CD14-positive monocyte (primary cell): ENCODE measurements at regions not wholly inside any gene's neighbourhood (a gene's known extent, or its start where the extent isn't known, plus 50 kb on each side); places are given as distances from the start of the nearest gene placed in this dataset.

Experiments
- DNase-seq, 3 donors: peaks; one replicate each; pipeline ENCODE4 v3.0.0-alpha.2; 2011 to 2022
- H2AFZ ChIP-seq: 2 replicates; pipeline ENCODE4 v1.6.0; 2012; ENCODE audit warnings: mild to moderate bottlenecking, low read depth, low read length, inconsistent platforms; ENCODE audit not compliant: insufficient read depth, poor library complexity, severe bottlenecking
- H3K27ac ChIP-seq, 2 donors: 1 replicate in 1 of 2; 2 replicates in 1 of 2; pipeline ENCODE4 v1.5.1; 2012 to 2013; ENCODE audit warnings: low read length in 2 of 2, control low read depth in 1 of 2, inconsistent platforms in 1 of 2, low read depth in 1 of 2, mild to moderate bottlenecking in 1 of 2
- H3K27me3 ChIP-seq, 2 donors: one replicate each; pipeline versions ENCODE4 v1.6.0 to v1.6.1; 2011 to 2013; ENCODE audit warnings: low read length in 2 of 2; ENCODE audit not compliant: control insufficient read depth in 2 of 2, insufficient read depth in 2 of 2
- H3K36me3 ChIP-seq, 2 donors: replicated peaks in 1 of 2; 1 replicate in 1 of 2; 2 replicates in 1 of 2; pipeline versions ENCODE4 v1.5.1 to v1.6.1; 2012 to 2013; ENCODE audit warnings: low read length in 2 of 2, control low read depth in 1 of 2, inconsistent platforms in 1 of 2, mild to moderate bottlenecking in 1 of 2; ENCODE audit not compliant: insufficient read depth in 2 of 2, control insufficient read depth in 1 of 2
- H3K4me1 ChIP-seq, 2 donors: 1 replicate in 1 of 2; 2 replicates in 1 of 2; pipeline versions ENCODE4 v1.5.1 to v1.6.1; 2012 to 2013; ENCODE audit warnings: low read length in 2 of 2, control low read depth in 1 of 2, inconsistent platforms in 1 of 2, mild to moderate bottlenecking in 1 of 2, moderate library complexity in 1 of 2; ENCODE audit not compliant: insufficient read depth in 2 of 2, control insufficient read depth in 1 of 2
- H3K4me2 ChIP-seq: replicated peaks from 2 replicates; pipeline ENCODE3; 2012; ENCODE audit warnings: low read length, moderate library complexity, mild to moderate bottlenecking; ENCODE audit not compliant: poor library complexity, severe bottlenecking; ENCODE audit errors: extremely low read depth
- H3K4me3 ChIP-seq, 3 experiments: fragments of 200-600 bp in 1 of 3; sonication (generic) in 1 of 3; replicated peaks in 1 of 3; 1 replicate in 2 of 3; 2 replicates in 1 of 3; pipeline ENCODE4 v1.5.1; 2011 to 2013; ENCODE audit warnings: low read length in 3 of 3, mild to moderate bottlenecking in 3 of 3, control low read depth in 2 of 3, low read depth in 2 of 3, inconsistent platforms in 1 of 3, moderate library complexity in 1 of 3
- H3K79me2 ChIP-seq: 2 replicates; pipeline ENCODE4 v1.6.0; 2012; ENCODE audit warnings: mild to moderate bottlenecking, control low read depth, inconsistent platforms, low read length, moderate library complexity; ENCODE audit not compliant: insufficient read depth
- H3K9ac ChIP-seq: 2 replicates; pipeline ENCODE4 v1.6.0; 2017; ENCODE audit warnings: low read length, mild to moderate bottlenecking; ENCODE audit not compliant: insufficient read depth, poor library complexity, severe bottlenecking
- H3K9me3 ChIP-seq, 2 donors: replicated peaks in 1 of 2; 1 replicate in 1 of 2; 2 replicates in 1 of 2; pipeline versions ENCODE4 v1.5.1 to v1.6.1; 2012 to 2013; ENCODE audit warnings: low read length in 2 of 2, control low read depth in 1 of 2; ENCODE audit not compliant: control insufficient read depth in 1 of 2, insufficient read depth in 1 of 2
- H4K20me1 ChIP-seq: 2 replicates; pipeline ENCODE4 v1.6.0; 2012; ENCODE audit warnings: mild to moderate bottlenecking, low read length, control low read depth, moderate library complexity; ENCODE audit not compliant: insufficient read depth
- H3K27ac Mint-ChIP-seq, 7 donors: one replicate each; pipeline ENCODE4 v1.8.0; 2020; ENCODE audit warnings: mild to moderate bottlenecking in 7 of 7, mixed read lengths in 7 of 7, moderate library complexity in 6 of 7, inconsistent platforms in 2 of 7
- H3K27me3 Mint-ChIP-seq, 3 donors: one replicate each; pipeline ENCODE4 v1.8.0; 2021 to 2022; ENCODE audit warnings: low read depth in 3 of 3, mild to moderate bottlenecking in 3 of 3, mixed read lengths in 3 of 3, moderate library complexity in 3 of 3, inconsistent platforms in 1 of 3
- H3K36me3 Mint-ChIP-seq, 2 donors: one replicate each; pipeline ENCODE4 v1.8.0; 2020; ENCODE audit warnings: mixed read lengths in 2 of 2, inconsistent platforms in 1 of 2, mild to moderate bottlenecking in 1 of 2
- H3K4me1 Mint-ChIP-seq: one replicate; pipeline ENCODE4 v1.8.0; 2020; ENCODE audit warnings: mild to moderate bottlenecking, mixed read lengths
- H3K4me3 Mint-ChIP-seq, 2 donors: one replicate each; pipeline ENCODE4 v1.8.0; 2020; ENCODE audit warnings: mild to moderate bottlenecking in 2 of 2, mixed read lengths in 2 of 2, moderate library complexity in 1 of 2
- H3K9me3 Mint-ChIP-seq, 7 donors: one replicate each; pipeline ENCODE4 v1.8.0; 2020 to 2022; ENCODE audit warnings: mixed read lengths in 7 of 7, mild to moderate bottlenecking in 6 of 7, moderate library complexity in 6 of 7, inconsistent platforms in 2 of 7
- WGBS: methylation state at CpG from one replicate; pipeline ENCODE4 v1.1.5; 2013; ENCODE audit warnings: missing lambda C conversion rate; ENCODE audit not compliant: insufficient coverage; 5-methylcytosine and 5-hydroxymethylcytosine counted together
- intact Hi-C, 2 donors: fragments of 100-400 bp; cut with micrococcal nuclease; formaldehyde crosslinking; loops; one replicate each; pipeline versions ENCODE4 v1.15.0 to v1.15.1; 2023
- TF ChIP-seq, protein P1 (sequence below): fragments of 200-600 bp; IDR thresholded peaks from one replicate; pipeline ENCODE4 v1.8.0; 2022; ENCODE audit warnings: antibody characterized with exemption, mild to moderate bottlenecking

DNA sequence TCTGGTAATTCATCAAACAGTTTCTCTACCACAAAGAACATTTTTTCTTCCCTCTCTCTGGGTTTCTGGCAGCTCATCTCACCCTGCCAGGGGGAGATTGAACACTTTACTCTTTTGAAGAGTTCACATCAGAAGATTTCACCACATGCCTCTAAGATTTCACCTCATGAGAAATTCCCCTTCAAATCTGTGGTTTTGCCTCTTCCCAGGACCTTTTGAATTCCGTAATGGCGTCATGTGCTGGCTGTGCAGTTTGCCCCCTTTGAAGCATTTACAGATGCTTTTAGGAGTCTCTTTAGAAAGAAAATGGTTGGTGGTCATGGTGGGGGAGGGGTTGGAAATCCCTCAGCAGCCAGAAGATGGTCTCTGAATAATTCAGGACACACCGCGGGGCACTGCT is 486.1 kb downstream of the QKI start:
- H3K4me2 ChIP-seq, result no peak overlapping the region
- peaks cover 2 to 13% (median 6%) of the 10 kb centered on the region in 3 donors for H3K27me3 Mint-ChIP-seq
- H3K9me3 ChIP-seq, result no peaks in the 10 kb centered on the region
- 100% methylated on average over 3 of the region's 4 CpGs for WGBS
- no peaks in the 10 kb centered on the region for H3K4me1 ChIP-seq
- H3K9ac ChIP-seq, result no peak overlapping the region
- H4K20me1 ChIP-seq, result no peaks in the 10 kb centered on the region
- peaks cover 0 to 5% (median 1%) of the 10 kb centered on the region in 7 donors for H3K9me3 Mint-ChIP-seq
- DNase-seq, result no peak
- no peak overlapping the region for H3K4me3 Mint-ChIP-seq
- no peaks in the 10 kb centered on the region for H3K36me3 Mint-ChIP-seq
- no peak overlapping the region for H3K27ac Mint-ChIP-seq
- H3K27me3 ChIP-seq, result no peaks in the 10 kb centered on the region
- H3K4me3 ChIP-seq, result no peak overlapping the region
- no peaks in the 10 kb centered on the region for H3K4me1 Mint-ChIP-seq
- H3K36me3 ChIP-seq, result no peaks in the 10 kb centered on the region
- intact Hi-C loops, result no loop called here
- H2AFZ ChIP-seq, result no peak overlapping the region
- H3K79me2 ChIP-seq, result no peaks in the 10 kb centered on the region
- H3K27ac ChIP-seq, result no peak overlapping the region
- TF ChIP-seq, protein P1, sequence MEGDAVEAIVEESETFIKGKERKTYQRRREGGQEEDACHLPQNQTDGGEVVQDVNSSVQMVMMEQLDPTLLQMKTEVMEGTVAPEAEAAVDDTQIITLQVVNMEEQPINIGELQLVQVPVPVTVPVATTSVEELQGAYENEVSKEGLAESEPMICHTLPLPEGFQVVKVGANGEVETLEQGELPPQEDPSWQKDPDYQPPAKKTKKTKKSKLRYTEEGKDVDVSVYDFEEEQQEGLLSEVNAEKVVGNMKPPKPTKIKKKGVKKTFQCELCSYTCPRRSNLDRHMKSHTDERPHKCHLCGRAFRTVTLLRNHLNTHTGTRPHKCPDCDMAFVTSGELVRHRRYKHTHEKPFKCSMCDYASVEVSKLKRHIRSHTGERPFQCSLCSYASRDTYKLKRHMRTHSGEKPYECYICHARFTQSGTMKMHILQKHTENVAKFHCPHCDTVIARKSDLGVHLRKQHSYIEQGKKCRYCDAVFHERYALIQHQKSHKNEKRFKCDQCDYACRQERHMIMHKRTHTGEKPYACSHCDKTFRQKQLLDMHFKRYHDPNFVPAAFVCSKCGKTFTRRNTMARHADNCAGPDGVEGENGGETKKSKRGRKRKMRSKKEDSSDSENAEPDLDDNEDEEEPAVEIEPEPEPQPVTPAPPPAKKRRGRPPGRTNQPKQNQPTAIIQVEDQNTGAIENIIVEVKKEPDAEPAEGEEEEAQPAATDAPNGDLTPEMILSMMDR, result no peak

DNA sequence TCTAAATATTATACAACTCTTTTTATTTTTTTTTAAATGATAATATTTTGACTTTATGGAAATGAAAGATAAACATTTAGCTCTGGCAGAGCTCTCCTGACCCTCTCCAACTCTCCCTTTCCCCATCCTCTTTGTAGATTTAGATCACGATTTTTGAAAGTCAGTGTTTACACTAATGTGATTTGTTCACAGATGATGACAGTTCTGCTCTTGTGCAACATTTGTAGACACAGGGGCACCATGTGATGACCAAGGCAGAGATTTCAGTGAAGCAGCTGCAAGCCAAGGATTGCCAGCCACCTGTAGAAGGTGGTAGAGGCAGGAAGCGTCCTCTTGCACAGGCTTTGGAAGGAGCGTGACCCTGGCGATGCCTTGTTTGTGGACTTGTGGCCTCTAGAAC is 483.2 kb downstream of the QKI start:
- intact Hi-C loops, result no loop called here
- Mint-ChIP-seq H3K9me3 (peaks cover 0 to 5% (median 2%) of the 10 kb centered on the region in 7 donors), H3K4me3 (no peak overlapping the region), H3K27ac (no peak overlapping the region), H3K36me3 (no peaks in the 10 kb centered on the region), H3K27me3 (peaks cover 6 to 8% (median 7%) of the 10 kb centered on the region in 3 donors), H3K4me1 (no peaks in the 10 kb centered on the region)
- Histone ChIP-seq H3K4me1 (no peaks in the 10 kb centered on the region), H4K20me1 (no peaks in the 10 kb centered on the region), H3K9me3 (no peaks in the 10 kb centered on the region), H3K27ac (no peak overlapping the region), H3K9ac (no peak overlapping the region), H2AFZ (no peak overlapping the region), H3K4me3 (no peak overlapping the region), H3K4me2 (no peak overlapping the region), H3K27me3 (no peaks in the 10 kb centered on the region), H3K79me2 (no peaks in the 10 kb centered on the region), H3K36me3 (no peaks in the 10 kb centered on the region)
- DNase-seq, result no peak
- TF ChIP-seq, protein P1, result no peak
- no CpG with 5 or more reads among the region's 4 CpGs for WGBS
